H1 (cell line): ENCODE measurements at regions not wholly inside any gene's neighbourhood (a gene's known extent, or its start where the extent isn't known, plus 50 kb on each side); places are given as distances from the start of the nearest gene placed in this dataset.
"Not testable (repeated sequence)": the region's sequence is repeated elsewhere in the genome, so short reads cannot be mapped to it uniquely, and the experiment has no call there.

Experiments used
- BRCA1 ChIP-seq: IDR thresholded peaks from 2 replicates; pipeline ENCODE4 v1.6.1; 2012; ENCODE audit warnings: low read depth, low read length, improper control_type of control experiment
- CTCF ChIP-seq, 3 experiments: IDR thresholded peaks; 1 replicate in 2 of 3; 2 replicates in 1 of 3; pipeline versions ENCODE4 v1.5.1 to v1.6.1; 2011; ENCODE audit warnings: low read length in 3 of 3, mild to moderate bottlenecking in 3 of 3, inconsistent platforms in 2 of 3, low read depth in 1 of 3, moderate library complexity in 1 of 3; ENCODE audit not compliant: insufficient read depth in 1 of 3; ENCODE audit errors: control extremely low read depth in 1 of 3
- EP300 ChIP-seq, 2 experiments: IDR thresholded peaks; 1 replicate in 1 of 2; 2 replicates in 1 of 2; pipeline ENCODE4 v1.6.1; 2011 to 2012; ENCODE audit warnings: low read depth in 2 of 2, low read length in 2 of 2, mild to moderate bottlenecking in 2 of 2, borderline replicate concordance in 1 of 2, inconsistent platforms in 1 of 2, moderate library complexity in 1 of 2
- FOSL1 ChIP-seq: IDR thresholded peaks from 2 replicates; pipeline ENCODE4 v1.6.1; 2011; ENCODE audit warnings: mild to moderate bottlenecking, low read depth, low read length, moderate library complexity; ENCODE audit not compliant: insufficient read depth
- GABPA ChIP-seq: IDR thresholded peaks from 2 replicates; pipeline ENCODE4 v1.6.1; 2011; ENCODE audit warnings: mild to moderate bottlenecking, low read length, moderate library complexity, borderline replicate concordance; ENCODE audit not compliant: insufficient read depth
- GTF2F1 ChIP-seq: IDR thresholded peaks from 2 replicates; pipeline ENCODE4 v1.6.1; 2012; ENCODE audit warnings: low read depth, low read length, improper control_type of control experiment, borderline replicate concordance
- JUND ChIP-seq: IDR thresholded peaks from 2 replicates; pipeline ENCODE4 v1.6.1; 2011; ENCODE audit warnings: mild to moderate bottlenecking, improper control_type of control experiment, low read length
- KDM5A ChIP-seq: fragments of 200-600 bp; IDR thresholded peaks from 2 replicates; pipeline ENCODE4 v1.7.1; 2012; ENCODE audit warnings: mild to moderate bottlenecking, low read length, inconsistent platforms, mixed read lengths
- POLR2A ChIP-seq, 2 experiments: IDR thresholded peaks; 1 replicate in 1 of 2; 2 replicates in 1 of 2; pipeline ENCODE4 v1.6.1; 2011; ENCODE audit warnings: low read depth in 2 of 2, low read length in 2 of 2, mild to moderate bottlenecking in 2 of 2; ENCODE audit errors: control extremely low read depth in 1 of 2
- SUZ12 ChIP-seq: fragments of 200-600 bp; sonication (generic); IDR thresholded peaks from 2 replicates; pipeline ENCODE4 v1.6.1; 2012; ENCODE audit warnings: mild to moderate bottlenecking, inconsistent platforms, low read length, moderate library complexity, mixed read lengths
- USF2 ChIP-seq: IDR thresholded peaks from 2 replicates; pipeline ENCODE4 v1.6.1; 2011; ENCODE audit warnings: low read length, improper control_type of control experiment
- YY1 ChIP-seq: IDR thresholded peaks from 2 replicates; pipeline ENCODE4 v1.6.1; 2011; ENCODE audit warnings: low read depth, mild to moderate bottlenecking, low read length

DNA sequence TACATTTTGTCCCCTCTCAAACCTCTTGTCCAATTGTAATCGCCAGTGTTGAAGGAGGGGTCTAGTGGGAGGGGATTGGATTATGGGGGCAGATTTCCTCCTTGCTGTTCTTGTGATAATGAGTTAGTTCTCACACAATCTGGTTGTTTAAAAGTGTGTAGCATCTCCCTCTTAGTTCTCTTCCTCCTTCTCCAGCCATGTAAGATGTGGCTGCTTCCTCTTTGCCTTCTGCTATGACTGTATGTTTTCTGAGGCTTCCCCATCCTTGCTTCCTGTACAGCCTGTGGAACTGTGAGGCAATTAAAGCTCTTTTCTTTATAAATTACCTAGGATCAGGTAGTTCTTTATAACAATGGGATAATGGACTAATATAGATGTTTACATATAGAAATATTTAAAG, 162.3 kb upstream of the C1QTNF3 start:
- not testable (repeated sequence) for TF ChIP-seq USF2; KDM5A; CTCF (IDR thresholded peaks at IDR 0.05; ENCODE audit: control extremely low read depth in 1 of 3, insufficient read depth in 1 of 3, low read depth in 1 of 3, low read length in 3 of 3); POLR2A (IDR thresholded peaks at IDR 0.05; ENCODE audit: control extremely low read depth in 1 of 2, low read depth in 2 of 2, low read length in 2 of 2); BRCA1; JUND; FOSL1; GTF2F1; SUZ12; EP300 (IDR thresholded peaks at IDR 0.05; ENCODE audit: borderline replicate concordance in 1 of 2, low read depth in 2 of 2, low read length in 2 of 2); GABPA; YY1
